ENCODE measurements at regions not wholly inside any gene's neighbourhood (a gene's known extent, or its start where the extent isn't known, plus 50 kb on each side); places are given as distances from the start of the nearest gene placed in this dataset.

DNA sequence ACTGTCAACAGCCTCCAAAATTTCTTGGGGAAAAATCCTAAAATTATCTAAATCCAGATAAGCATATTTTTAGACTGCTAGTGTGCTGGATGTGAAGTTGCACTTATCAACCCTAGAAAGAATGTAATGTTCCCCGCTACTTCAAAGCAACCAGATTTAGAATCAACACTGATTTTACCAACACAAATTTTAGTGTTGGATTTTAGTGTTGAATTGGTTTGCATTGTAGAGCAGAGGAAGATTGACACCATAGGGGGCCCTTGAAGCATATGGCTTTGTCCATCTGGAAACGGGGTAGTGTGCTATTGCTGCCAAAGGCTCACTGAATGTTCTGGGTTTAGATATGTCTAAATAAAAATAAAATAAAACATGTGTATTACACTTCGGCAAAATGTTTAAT, 126.3 kb upstream of the EMCN start:
- H3K27ac ChIP-seq (ENCODE audit: low read length), result no peak overlapping the region
- TF ChIP-seq EZH2phosphoT487 (IDR thresholded peaks at IDR 0.05; ENCODE audit: low read depth), result no peak
- TF ChIP-seq, protein P1, sequence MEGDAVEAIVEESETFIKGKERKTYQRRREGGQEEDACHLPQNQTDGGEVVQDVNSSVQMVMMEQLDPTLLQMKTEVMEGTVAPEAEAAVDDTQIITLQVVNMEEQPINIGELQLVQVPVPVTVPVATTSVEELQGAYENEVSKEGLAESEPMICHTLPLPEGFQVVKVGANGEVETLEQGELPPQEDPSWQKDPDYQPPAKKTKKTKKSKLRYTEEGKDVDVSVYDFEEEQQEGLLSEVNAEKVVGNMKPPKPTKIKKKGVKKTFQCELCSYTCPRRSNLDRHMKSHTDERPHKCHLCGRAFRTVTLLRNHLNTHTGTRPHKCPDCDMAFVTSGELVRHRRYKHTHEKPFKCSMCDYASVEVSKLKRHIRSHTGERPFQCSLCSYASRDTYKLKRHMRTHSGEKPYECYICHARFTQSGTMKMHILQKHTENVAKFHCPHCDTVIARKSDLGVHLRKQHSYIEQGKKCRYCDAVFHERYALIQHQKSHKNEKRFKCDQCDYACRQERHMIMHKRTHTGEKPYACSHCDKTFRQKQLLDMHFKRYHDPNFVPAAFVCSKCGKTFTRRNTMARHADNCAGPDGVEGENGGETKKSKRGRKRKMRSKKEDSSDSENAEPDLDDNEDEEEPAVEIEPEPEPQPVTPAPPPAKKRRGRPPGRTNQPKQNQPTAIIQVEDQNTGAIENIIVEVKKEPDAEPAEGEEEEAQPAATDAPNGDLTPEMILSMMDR (IDR thresholded peaks at IDR 0.05; ENCODE audit: low read depth, low read length), result no peak

DNA sequence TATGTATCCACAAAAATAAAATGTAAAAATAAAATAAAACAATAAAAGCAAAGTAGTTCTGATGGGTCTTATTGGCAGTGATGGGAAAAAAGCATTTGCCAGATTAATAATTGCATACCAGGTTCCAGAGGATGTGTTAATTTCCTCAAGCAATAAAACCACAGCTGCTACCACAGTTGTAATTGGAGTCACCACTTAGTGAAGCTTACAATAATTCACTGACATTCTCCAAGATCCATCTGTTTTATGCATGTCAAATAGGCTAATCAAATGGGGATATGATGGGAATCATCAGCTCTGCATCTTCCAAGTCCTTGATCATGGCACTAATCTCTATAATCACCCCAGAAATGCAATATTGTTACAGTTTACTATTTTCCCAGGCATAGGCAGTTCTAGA, 123.5 kb upstream of the EMCN start:
- no peak overlapping the region for H3K27ac ChIP-seq (ENCODE audit: low read length)
- H3K4me3 ChIP-seq (ENCODE audit: low read length), result no peak overlapping the region
- H3K79me2 ChIP-seq (ENCODE audit: low read length), result no peaks in the 10 kb centered on the region
- no peaks in the 10 kb centered on the region for H3K36me3 ChIP-seq (replicated peaks; ENCODE audit: low read depth, low read length)
- no peaks in the 10 kb centered on the region for H4K20me1 ChIP-seq (ENCODE audit: insufficient read depth, low read length)
- H3K4me1 ChIP-seq (ENCODE audit: low read length), result no peaks in the 10 kb centered on the region
- H3K4me2 ChIP-seq (ENCODE audit: low read length), result no peak overlapping the region
- H3K27me3 ChIP-seq (ENCODE audit: low read depth, low read length), result no peaks in the 10 kb centered on the region
- H3K9me3 ChIP-seq (ENCODE audit: insufficient read depth, low read length), result no peaks in the 10 kb centered on the region
- no peak overlapping the region for H2AFZ ChIP-seq (ENCODE audit: low read depth, low read length)
- TF ChIP-seq EZH2phosphoT487 (IDR thresholded peaks at IDR 0.05; ENCODE audit: low read depth), result no peak
- TF ChIP-seq, protein P1 (IDR thresholded peaks at IDR 0.05; ENCODE audit: low read depth, low read length), result no peak
- H3K9ac ChIP-seq (ENCODE audit: low read length), result no peak overlapping the region

More for the DNA sequence above, 126.3 kb upstream of the EMCN start:
- no peaks in the 10 kb centered on the region for H4K20me1 ChIP-seq (ENCODE audit: insufficient read depth, low read length)
- no peak overlapping the region for H3K4me2 ChIP-seq (ENCODE audit: low read length)
- no peak overlapping the region for H3K9ac ChIP-seq (ENCODE audit: low read length)
- H2AFZ ChIP-seq (ENCODE audit: low read depth, low read length), result no peak overlapping the region
- no peaks in the 10 kb centered on the region for H3K27me3 ChIP-seq (ENCODE audit: low read depth, low read length)
- H3K9me3 ChIP-seq (ENCODE audit: insufficient read depth, low read length), result no peaks in the 10 kb centered on the region
- H3K79me2 ChIP-seq (ENCODE audit: low read length), result no peaks in the 10 kb centered on the region
- H3K4me1 ChIP-seq (ENCODE audit: low read length), result no peaks in the 10 kb centered on the region
- no peaks in the 10 kb centered on the region for H3K36me3 ChIP-seq (replicated peaks; ENCODE audit: low read depth, low read length)
- H3K4me3 ChIP-seq (ENCODE audit: low read length), result no peak overlapping the region

DNA sequence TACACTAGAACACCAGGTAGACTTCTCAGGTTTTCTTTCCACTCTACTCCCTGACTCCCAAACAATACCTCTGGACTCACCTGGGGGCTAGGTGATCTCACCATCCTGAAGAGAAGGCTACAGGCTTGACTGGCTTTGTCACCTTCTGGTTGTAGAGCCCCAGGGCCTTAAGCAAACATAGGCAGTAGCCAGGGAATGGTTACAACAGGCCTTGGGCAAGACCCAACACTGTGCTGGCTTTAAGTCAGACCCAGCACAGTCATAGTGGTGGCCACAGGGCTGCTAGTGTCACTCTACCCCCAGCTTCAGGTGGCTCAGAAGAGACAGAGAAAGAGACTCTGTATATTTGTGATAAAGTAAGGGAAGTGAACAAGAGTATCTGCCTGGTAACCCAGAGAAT, 118.1 kb upstream of the EMCN start:
- Histone ChIP-seq H4K20me1 (ENCODE audit: insufficient read depth, low read length) (no peaks in the 10 kb centered on the region), H3K4me3 (ENCODE audit: low read length) (no peak overlapping the region), H3K36me3 (replicated peaks; ENCODE audit: low read depth, low read length) (no peaks in the 10 kb centered on the region), H3K4me2 (ENCODE audit: low read length) (no peak overlapping the region), H3K9ac (ENCODE audit: low read length) (no peak overlapping the region), H3K79me2 (ENCODE audit: low read length) (no peaks in the 10 kb centered on the region), H3K4me1 (ENCODE audit: low read length) (no peaks in the 10 kb centered on the region), H3K27me3 (ENCODE audit: low read depth, low read length) (no peaks in the 10 kb centered on the region), H3K27ac (ENCODE audit: low read length) (no peak overlapping the region), H2AFZ (ENCODE audit: low read depth, low read length) (no peak overlapping the region), H3K9me3 (ENCODE audit: insufficient read depth, low read length) (no peaks in the 10 kb centered on the region)
- TF ChIP-seq EZH2phosphoT487 (IDR thresholded peaks at IDR 0.05; ENCODE audit: low read depth), result no peak
- TF ChIP-seq, protein P1 (IDR thresholded peaks at IDR 0.05; ENCODE audit: low read depth, low read length), result no peak

DNA sequence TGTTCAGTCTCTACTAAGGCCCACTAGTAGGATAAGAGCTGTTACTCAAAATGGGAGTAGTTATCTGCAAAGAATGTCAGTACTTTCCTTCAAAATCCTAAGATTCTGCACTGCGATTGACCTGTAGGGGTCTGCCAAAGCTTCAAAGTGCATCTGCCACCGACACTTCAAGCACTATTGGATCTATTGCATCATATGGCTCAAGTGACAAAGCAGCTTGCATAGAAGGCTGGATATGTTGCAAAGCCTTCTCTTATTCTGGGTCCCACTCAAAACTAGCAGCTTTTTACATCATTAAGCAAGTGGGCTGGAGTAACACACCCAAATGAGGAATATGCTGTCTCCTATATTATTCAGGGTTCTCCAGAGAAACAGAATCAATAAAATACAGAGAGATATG, 115.4 kb upstream of the EMCN start:
- no peaks in the 10 kb centered on the region for H3K4me1 ChIP-seq (ENCODE audit: low read length)
- TF ChIP-seq EZH2phosphoT487 (IDR thresholded peaks at IDR 0.05; ENCODE audit: low read depth), result no peak
- TF ChIP-seq, protein P1 (IDR thresholded peaks at IDR 0.05; ENCODE audit: low read depth, low read length), result no peak
- H3K27me3 ChIP-seq (ENCODE audit: low read depth, low read length), result no peaks in the 10 kb centered on the region
- H3K27ac ChIP-seq (ENCODE audit: low read length), result no peak overlapping the region
- no peak overlapping the region for H3K4me2 ChIP-seq (ENCODE audit: low read length)
- no peaks in the 10 kb centered on the region for H3K79me2 ChIP-seq (ENCODE audit: low read length)
- H3K9ac ChIP-seq (ENCODE audit: low read length), result no peak overlapping the region
- H2AFZ ChIP-seq (ENCODE audit: low read depth, low read length), result no peak overlapping the region
- H3K9me3 ChIP-seq (ENCODE audit: insufficient read depth, low read length), result no peaks in the 10 kb centered on the region
- no peaks in the 10 kb centered on the region for H4K20me1 ChIP-seq (ENCODE audit: insufficient read depth, low read length)
- no peaks in the 10 kb centered on the region for H3K36me3 ChIP-seq (replicated peaks; ENCODE audit: low read depth, low read length)
- no peak overlapping the region for H3K4me3 ChIP-seq (ENCODE audit: low read length)
